SK-N-SH (cell line): ENCODE measurements at regions not wholly inside any gene's neighbourhood (a gene's known extent, or its start where the extent isn't known, plus 50 kb on each side); places are given as distances from the start of the nearest gene placed in this dataset.

Experiments used
- CTCF ChIA-PET: fragments of 300-600, 350-600 bp; formaldehyde crosslinking; extraction: SDS; loops from one replicate; lab custom pipeline; 2021; lab: Yijun Ruan, JAX
- POLR2A ChIA-PET: fragments of 350-600 bp; sonication (Branson Sonifier 250); formaldehyde crosslinking; extraction: SDS; loops from one replicate; lab custom pipeline; 2020; ENCODE audit warnings: antibody characterized with exemption, inconsistent platforms; lab: Yijun Ruan, JAX
- DNase-seq: peaks from one replicate; pipeline ENCODE4 v3.0.0; 2012
- H2AFZ ChIP-seq: fragments of 200-600 bp; sonication (generic); 2 replicates; pipeline ENCODE4 v1.8.1; 2016; ENCODE audit warnings: antibody characterized with exemption, mild to moderate bottlenecking, low read depth
- H3F3A ChIP-seq: fragments of 200-600 bp; sonication (generic); replicated peaks from 2 replicates; pipeline ENCODE3; 2016; ENCODE audit warnings: antibody characterized with exemption, mild to moderate bottlenecking; ENCODE audit not compliant: insufficient read depth
- H3K27ac ChIP-seq, 2 experiments: fragments of 200-500 bp in 1 of 2; fragments of 200-600 bp in 1 of 2; sonication (Bioruptor generic) in 1 of 2; sonication (generic), shearing (Covaris generic) in 1 of 2; 2 replicates each; pipeline versions ENCODE4 v1.5.1 to v1.6.1; 2014 to 2016; ENCODE audit warnings: low read depth in 2 of 2, inconsistent platforms in 1 of 2, low read length in 1 of 2, mild to moderate bottlenecking in 1 of 2, mixed read lengths in 1 of 2
- H3K27me3 ChIP-seq: fragments of 200-600 bp; sonication (generic), shearing (Covaris generic); 2 replicates; pipeline ENCODE4 v1.6.1; 2016; ENCODE audit warnings: mixed run types; ENCODE audit not compliant: insufficient read depth
- H3K36me3 ChIP-seq, 2 experiments: fragments of 200-500 bp in 1 of 2; fragments of 200-600 bp in 1 of 2; sonication (Bioruptor generic) in 1 of 2; sonication (generic) in 1 of 2; replicated peaks in 1 of 2; 2 replicates each; pipeline versions ENCODE3 to v1.5.1; 2014 to 2016; ENCODE audit warnings: low read length in 1 of 2, mild to moderate bottlenecking in 1 of 2; ENCODE audit not compliant: insufficient read depth in 2 of 2, control insufficient read depth in 1 of 2
- H3K4me1 ChIP-seq, 2 experiments: fragments of 200-500 bp in 1 of 2; fragments of 200-600 bp in 1 of 2; sonication (Bioruptor generic) in 1 of 2; sonication (generic), shearing (Covaris generic) in 1 of 2; 2 replicates each; pipeline versions ENCODE4 v1.5.1 to v1.6.1; 2014 to 2016; ENCODE audit warnings: low read depth in 1 of 2, low read length in 1 of 2, mixed run types in 1 of 2; ENCODE audit not compliant: insufficient read depth in 2 of 2, control insufficient read depth in 1 of 2
- H3K4me2 ChIP-seq: fragments of 200-600 bp; sonication (generic), shearing (Covaris generic); 2 replicates; pipeline ENCODE4 v1.6.1; 2017; ENCODE audit warnings: mixed run types
- H3K4me3 ChIP-seq, 2 experiments: fragments of 200-500 bp in 1 of 2; fragments of 200-600 bp in 1 of 2; sonication (Bioruptor generic) in 1 of 2; sonication (generic), shearing (Covaris generic) in 1 of 2; 2 replicates each; pipeline versions ENCODE4 v1.5.1 to v1.8.1; 2014 to 2016; ENCODE audit warnings: low read depth in 2 of 2, inconsistent platforms in 1 of 2, low read length in 1 of 2, mild to moderate bottlenecking in 1 of 2, mixed read lengths in 1 of 2, moderate library complexity in 1 of 2
- H3K79me2 ChIP-seq: fragments of 200-600 bp; sonication (generic); 2 replicates; pipeline ENCODE4 v1.8.1; 2017; ENCODE audit warnings: mild to moderate bottlenecking; ENCODE audit not compliant: insufficient read depth
- H3K9ac ChIP-seq: fragments of 200-600 bp; sonication (generic); 2 replicates; pipeline ENCODE4 v1.6.1; 2017; ENCODE audit warnings: mixed run types
- H3K9me2 ChIP-seq: fragments of 200-600 bp; sonication (generic); 2 replicates; pipeline ENCODE4 v1.6.1; 2017; ENCODE audit warnings: mixed run types
- H3K9me3 ChIP-seq: fragments of 200-600 bp; sonication (generic); 2 replicates; pipeline ENCODE4 v1.6.1; 2017; ENCODE audit warnings: mixed run types, mild to moderate bottlenecking, moderate library complexity
- H4K20me1 ChIP-seq: fragments of 200-600 bp; sonication (generic); 2 replicates; pipeline ENCODE4 v1.6.1; 2017; ENCODE audit warnings: mild to moderate bottlenecking, mixed run types; ENCODE audit not compliant: insufficient read depth
- ELF1 ChIP-seq: IDR thresholded peaks from 2 replicates; pipeline ENCODE4 v1.4.0; 2012
- EZH2phosphoT487 ChIP-seq: fragments of 200-600 bp; sonication (generic); IDR thresholded peaks from 2 replicates; pipeline ENCODE4 v1.6.1; 2017; ENCODE audit warnings: low read depth, mixed run types, mild to moderate bottlenecking, antibody characterized with exemption, moderate library complexity, borderline replicate concordance
- FOSL2 ChIP-seq: IDR thresholded peaks from 2 replicates; pipeline ENCODE4 v1.4.0; 2012; ENCODE audit warnings: low read depth, mild to moderate bottlenecking, moderate library complexity, borderline replicate concordance
- GABPA ChIP-seq: IDR thresholded peaks from 2 replicates; pipeline ENCODE4 v1.4.0; 2012; ENCODE audit warnings: low read depth, mild to moderate bottlenecking
- GATA2 ChIP-seq: sonication (generic); formaldehyde crosslinking; IDR thresholded peaks from 2 replicates; pipeline ENCODE4 v1.5.0; 2020; ENCODE audit warnings: mild to moderate bottlenecking, missing genetic modification reagents
- MEF2A ChIP-seq: IDR thresholded peaks from 2 replicates; pipeline ENCODE4 v1.4.0; 2012; ENCODE audit warnings: low read depth, borderline replicate concordance
- MXI1 ChIP-seq: IDR thresholded peaks from 2 replicates; pipeline ENCODE4 v1.6.1; 2012; ENCODE audit warnings: mild to moderate bottlenecking, low read depth, low read length, improper control_type of control experiment
- NRF1 ChIP-seq: IDR thresholded peaks from 2 replicates; pipeline ENCODE4 v1.6.1; 2012; ENCODE audit warnings: low read depth, mild to moderate bottlenecking, low read length
- RCOR1 ChIP-seq: fragments of 150-350 bp; IDR thresholded peaks from 2 replicates; pipeline ENCODE4 v1.6.1; 2017; ENCODE audit warnings: antibody characterized with exemption, low read length
- RXRA ChIP-seq: IDR thresholded peaks from 2 replicates; pipeline ENCODE4 v1.4.0; 2012; ENCODE audit warnings: low read depth, mild to moderate bottlenecking, borderline replicate concordance
- SIN3A ChIP-seq: IDR thresholded peaks from 2 replicates; pipeline ENCODE4 v1.6.1; 2012; ENCODE audit warnings: low read depth, mild to moderate bottlenecking, low read length, moderate library complexity, borderline replicate concordance
- SMC3 ChIP-seq: IDR thresholded peaks from 2 replicates; pipeline ENCODE4 v1.6.1; 2012; ENCODE audit warnings: low read depth, low read length, improper control_type of control experiment
- YY1 ChIP-seq: IDR thresholded peaks from 2 replicates; pipeline ENCODE4 v1.4.0; 2012; ENCODE audit warnings: low read depth, mild to moderate bottlenecking
- WGBS: methylation state at CpG from one replicate; pipeline ENCODE4 v1.1.6; 2017; ENCODE audit warnings: low lambda C conversion rate; 5-methylcytosine and 5-hydroxymethylcytosine counted together
- TF ChIP-seq, protein P1 (sequence below): IDR thresholded peaks from 2 replicates; pipeline ENCODE4 v1.4.0; 2012; ENCODE audit warnings: low read depth, borderline replicate concordance
- TF ChIP-seq, protein P2 (sequence below): IDR thresholded peaks from 2 replicates; pipeline ENCODE4 v1.4.0; 2012; ENCODE audit warnings: low read depth
- TF ChIP-seq, protein P3 (sequence below): IDR thresholded peaks from 2 replicates; pipeline ENCODE4 v1.4.0; 2012; ENCODE audit warnings: low read depth, borderline replicate concordance
- TF ChIP-seq, protein P4 (sequence below): IDR thresholded peaks from 2 replicates; pipeline ENCODE4 v1.6.1; 2012; ENCODE audit warnings: mild to moderate bottlenecking, low read depth, low read length, moderate library complexity
- TF ChIP-seq, protein P5 (sequence below): fragments of 200-600 bp; sonication (generic); IDR thresholded peaks from 2 replicates; pipeline ENCODE4 v1.6.1; 2017; ENCODE audit warnings: antibody characterized with exemption, mild to moderate bottlenecking, moderate library complexity

DNA sequence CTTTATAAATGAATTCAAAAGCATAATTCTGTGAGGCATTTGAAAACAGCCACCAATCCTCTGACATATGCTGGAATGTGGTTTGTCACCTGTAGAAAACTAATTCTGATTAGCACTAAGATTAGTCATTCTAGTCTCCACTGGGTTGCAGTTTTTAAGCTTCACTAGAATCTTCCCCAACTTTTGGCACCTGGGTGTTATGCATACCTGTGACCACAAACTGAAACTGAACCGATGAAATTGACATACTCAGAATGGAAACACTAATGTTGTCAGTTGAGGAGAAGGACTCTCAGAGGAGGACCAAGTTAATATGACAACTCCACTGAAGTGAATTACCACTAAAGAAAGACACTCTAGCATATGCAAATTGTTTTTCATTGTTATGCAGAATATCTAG is 285.8 kb upstream of the NEGR1 start:
- Histone ChIP-seq H3K9ac (no peak overlapping the region), H3K36me3 (no peaks in the 10 kb centered on the region), H3K9me2 (no peaks in the 10 kb centered on the region), H4K20me1 (no peaks in the 10 kb centered on the region; the same call in 1 of the 2 replicates), H3F3A (no peaks in the 10 kb centered on the region), H3K27me3 (no peaks in the 10 kb centered on the region), H3K9me3 (no peaks in the 10 kb centered on the region), H3K4me3 (no peak overlapping the region), H3K79me2 (no peaks in the 10 kb centered on the region), H3K27ac (no peak overlapping the region), H2AFZ (no peak overlapping the region), H3K4me2 (no peak overlapping the region), H3K4me1 (no peaks in the 10 kb centered on the region)
- DNase-seq, result no peak
- ChIA-PET CTCF (interaction anchor here (0.7 to 1.8 kb wide), 4 partner anchors 10 to 184 kb away, joined by 3 to 9 read pairs (median 3); no protein-coding TSS in a partner anchor), POLR2A (no interaction called here)
- WGBS, result 69% methylated on average over 1 of the region's 1 CpG
- TF ChIP-seq GABPA, result no peak
- TF ChIP-seq RXRA, result no peak
- no peak for TF ChIP-seq ELF1
- TF ChIP-seq, protein P1, sequence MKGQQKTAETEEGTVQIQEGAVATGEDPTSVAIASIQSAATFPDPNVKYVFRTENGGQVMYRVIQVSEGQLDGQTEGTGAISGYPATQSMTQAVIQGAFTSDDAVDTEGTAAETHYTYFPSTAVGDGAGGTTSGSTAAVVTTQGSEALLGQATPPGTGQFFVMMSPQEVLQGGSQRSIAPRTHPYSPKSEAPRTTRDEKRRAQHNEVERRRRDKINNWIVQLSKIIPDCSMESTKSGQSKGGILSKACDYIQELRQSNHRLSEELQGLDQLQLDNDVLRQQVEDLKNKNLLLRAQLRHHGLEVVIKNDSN, result no peak
- no peak for TF ChIP-seq EZH2phosphoT487
- TF ChIP-seq, protein P2, sequence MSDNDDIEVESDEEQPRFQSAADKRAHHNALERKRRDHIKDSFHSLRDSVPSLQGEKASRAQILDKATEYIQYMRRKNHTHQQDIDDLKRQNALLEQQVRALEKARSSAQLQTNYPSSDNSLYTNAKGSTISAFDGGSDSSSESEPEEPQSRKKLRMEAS, result no peak
- TF ChIP-seq RCOR1, result no peak
- TF ChIP-seq SMC3, result no peak
- no peak for TF ChIP-seq SIN3A
- TF ChIP-seq GATA2 (CRISPR knock-in tag), result no peak
- TF ChIP-seq, protein P3, sequence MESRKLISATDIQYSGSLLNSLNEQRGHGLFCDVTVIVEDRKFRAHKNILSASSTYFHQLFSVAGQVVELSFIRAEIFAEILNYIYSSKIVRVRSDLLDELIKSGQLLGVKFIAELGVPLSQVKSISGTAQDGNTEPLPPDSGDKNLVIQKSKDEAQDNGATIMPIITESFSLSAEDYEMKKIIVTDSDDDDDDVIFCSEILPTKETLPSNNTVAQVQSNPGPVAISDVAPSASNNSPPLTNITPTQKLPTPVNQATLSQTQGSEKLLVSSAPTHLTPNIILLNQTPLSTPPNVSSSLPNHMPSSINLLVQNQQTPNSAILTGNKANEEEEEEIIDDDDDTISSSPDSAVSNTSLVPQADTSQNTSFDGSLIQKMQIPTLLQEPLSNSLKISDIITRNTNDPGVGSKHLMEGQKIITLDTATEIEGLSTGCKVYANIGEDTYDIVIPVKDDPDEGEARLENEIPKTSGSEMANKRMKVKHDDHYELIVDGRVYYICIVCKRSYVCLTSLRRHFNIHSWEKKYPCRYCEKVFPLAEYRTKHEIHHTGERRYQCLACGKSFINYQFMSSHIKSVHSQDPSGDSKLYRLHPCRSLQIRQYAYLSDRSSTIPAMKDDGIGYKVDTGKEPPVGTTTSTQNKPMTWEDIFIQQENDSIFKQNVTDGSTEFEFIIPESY, result no peak
- no peak for TF ChIP-seq MEF2A
- TF ChIP-seq YY1, result no peak
- TF ChIP-seq, all 33 proteins: peak for 0

DNA sequence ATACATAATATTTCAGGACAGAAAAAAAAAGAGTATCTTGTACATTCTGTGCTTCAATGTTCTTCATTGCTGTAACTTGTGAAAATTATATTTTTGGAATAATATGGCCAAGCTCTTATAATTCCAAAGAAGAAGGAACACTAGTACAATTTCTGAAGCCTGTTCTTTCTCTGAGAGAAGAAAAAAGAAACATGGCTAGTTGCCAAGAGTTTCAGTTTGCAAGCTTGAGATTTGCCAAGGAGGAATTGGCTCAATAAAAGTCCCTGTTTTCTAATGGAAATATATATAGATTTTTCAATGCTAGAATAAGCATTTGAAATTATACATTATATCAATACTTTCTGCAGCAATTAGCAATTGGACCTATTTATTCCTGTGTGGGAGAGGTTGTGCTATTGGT is 285.2 kb upstream of the NEGR1 start:
- Histone ChIP-seq H3K9ac (no peak overlapping the region), H4K20me1 (no peaks in the 10 kb centered on the region; the same call in 1 of the 2 replicates), H3K4me3 (no peak overlapping the region), H3K27ac (no peak overlapping the region), H3K27me3 (no peaks in the 10 kb centered on the region), H2AFZ (no peak overlapping the region), H3K79me2 (no peaks in the 10 kb centered on the region), H3K9me3 (no peaks in the 10 kb centered on the region), H3F3A (no peaks in the 10 kb centered on the region), H3K9me2 (no peaks in the 10 kb centered on the region), H3K4me1 (no peaks in the 10 kb centered on the region), H3K36me3 (no peaks in the 10 kb centered on the region), H3K4me2 (no peak overlapping the region)
- POLR2A ChIA-PET, result no interaction called here
- DNase-seq, result no peak
- CTCF ChIA-PET, result interaction anchor here (0.7 to 1.8 kb wide), 3 partner anchors 22 to 183 kb away, joined by 3 to 9 read pairs (median 3); no protein-coding TSS in a partner anchor
- TF ChIP-seq, protein P4, sequence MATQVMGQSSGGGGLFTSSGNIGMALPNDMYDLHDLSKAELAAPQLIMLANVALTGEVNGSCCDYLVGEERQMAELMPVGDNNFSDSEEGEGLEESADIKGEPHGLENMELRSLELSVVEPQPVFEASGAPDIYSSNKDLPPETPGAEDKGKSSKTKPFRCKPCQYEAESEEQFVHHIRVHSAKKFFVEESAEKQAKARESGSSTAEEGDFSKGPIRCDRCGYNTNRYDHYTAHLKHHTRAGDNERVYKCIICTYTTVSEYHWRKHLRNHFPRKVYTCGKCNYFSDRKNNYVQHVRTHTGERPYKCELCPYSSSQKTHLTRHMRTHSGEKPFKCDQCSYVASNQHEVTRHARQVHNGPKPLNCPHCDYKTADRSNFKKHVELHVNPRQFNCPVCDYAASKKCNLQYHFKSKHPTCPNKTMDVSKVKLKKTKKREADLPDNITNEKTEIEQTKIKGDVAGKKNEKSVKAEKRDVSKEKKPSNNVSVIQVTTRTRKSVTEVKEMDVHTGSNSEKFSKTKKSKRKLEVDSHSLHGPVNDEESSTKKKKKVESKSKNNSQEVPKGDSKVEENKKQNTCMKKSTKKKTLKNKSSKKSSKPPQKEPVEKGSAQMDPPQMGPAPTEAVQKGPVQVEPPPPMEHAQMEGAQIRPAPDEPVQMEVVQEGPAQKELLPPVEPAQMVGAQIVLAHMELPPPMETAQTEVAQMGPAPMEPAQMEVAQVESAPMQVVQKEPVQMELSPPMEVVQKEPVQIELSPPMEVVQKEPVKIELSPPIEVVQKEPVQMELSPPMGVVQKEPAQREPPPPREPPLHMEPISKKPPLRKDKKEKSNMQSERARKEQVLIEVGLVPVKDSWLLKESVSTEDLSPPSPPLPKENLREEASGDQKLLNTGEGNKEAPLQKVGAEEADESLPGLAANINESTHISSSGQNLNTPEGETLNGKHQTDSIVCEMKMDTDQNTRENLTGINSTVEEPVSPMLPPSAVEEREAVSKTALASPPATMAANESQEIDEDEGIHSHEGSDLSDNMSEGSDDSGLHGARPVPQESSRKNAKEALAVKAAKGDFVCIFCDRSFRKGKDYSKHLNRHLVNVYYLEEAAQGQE, result no peak
- no peak for TF ChIP-seq RXRA
- no peak for TF ChIP-seq NRF1
- no peak for TF ChIP-seq MXI1
- TF ChIP-seq, protein P3, result no peak
- no peak for TF ChIP-seq FOSL2
- TF ChIP-seq, protein P5, sequence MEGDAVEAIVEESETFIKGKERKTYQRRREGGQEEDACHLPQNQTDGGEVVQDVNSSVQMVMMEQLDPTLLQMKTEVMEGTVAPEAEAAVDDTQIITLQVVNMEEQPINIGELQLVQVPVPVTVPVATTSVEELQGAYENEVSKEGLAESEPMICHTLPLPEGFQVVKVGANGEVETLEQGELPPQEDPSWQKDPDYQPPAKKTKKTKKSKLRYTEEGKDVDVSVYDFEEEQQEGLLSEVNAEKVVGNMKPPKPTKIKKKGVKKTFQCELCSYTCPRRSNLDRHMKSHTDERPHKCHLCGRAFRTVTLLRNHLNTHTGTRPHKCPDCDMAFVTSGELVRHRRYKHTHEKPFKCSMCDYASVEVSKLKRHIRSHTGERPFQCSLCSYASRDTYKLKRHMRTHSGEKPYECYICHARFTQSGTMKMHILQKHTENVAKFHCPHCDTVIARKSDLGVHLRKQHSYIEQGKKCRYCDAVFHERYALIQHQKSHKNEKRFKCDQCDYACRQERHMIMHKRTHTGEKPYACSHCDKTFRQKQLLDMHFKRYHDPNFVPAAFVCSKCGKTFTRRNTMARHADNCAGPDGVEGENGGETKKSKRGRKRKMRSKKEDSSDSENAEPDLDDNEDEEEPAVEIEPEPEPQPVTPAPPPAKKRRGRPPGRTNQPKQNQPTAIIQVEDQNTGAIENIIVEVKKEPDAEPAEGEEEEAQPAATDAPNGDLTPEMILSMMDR, result no peak
